H1 (cell line): ENCODE measurements at regions not wholly inside any gene's neighbourhood (a gene's known extent, or its start where the extent isn't known, plus 50 kb on each side); places are given as distances from the start of the nearest gene placed in this dataset.

ENCODE experiments used
- ATF3 ChIP-seq: IDR thresholded peaks from 2 replicates; pipeline ENCODE4 v1.6.1; 2011; ENCODE audit warnings: low read depth, mild to moderate bottlenecking, low read length; ENCODE audit not compliant: insufficient read depth
- EGR1 ChIP-seq: IDR thresholded peaks from 2 replicates; pipeline ENCODE4 v1.6.1; 2011; ENCODE audit warnings: low read depth, low read length, borderline replicate concordance
- SP4 ChIP-seq: IDR thresholded peaks from 2 replicates; pipeline ENCODE4 v1.6.1; 2012; ENCODE audit warnings: low read length, inconsistent platforms
- TF ChIP-seq, protein P1 (sequence below): IDR thresholded peaks from 2 replicates; pipeline ENCODE4 v1.6.1; 2012; ENCODE audit warnings: low read length, inconsistent platforms

DNA sequence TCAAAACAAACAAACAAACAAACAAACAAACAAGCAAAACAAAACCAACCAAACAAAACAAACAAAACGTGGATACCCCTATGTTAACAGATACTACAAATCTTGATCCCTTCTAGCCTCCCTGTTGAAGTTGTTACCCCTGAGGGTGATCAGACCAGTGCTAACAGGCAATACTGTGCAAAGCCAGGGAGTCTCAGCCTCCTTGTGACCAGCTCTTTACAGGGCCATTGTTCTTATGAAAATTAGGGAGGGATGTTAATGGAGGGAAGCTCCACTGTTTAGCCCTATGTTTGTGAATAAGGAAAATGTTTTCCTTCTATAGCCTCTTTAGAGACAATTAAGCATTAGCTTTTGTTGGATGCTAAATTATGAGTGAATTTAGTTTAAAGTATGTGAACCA lies 1072.1 kb upstream of the WWC1 start:
- no peak for TF ChIP-seq SP4
- no peak for TF ChIP-seq EGR1
- TF ChIP-seq, protein P1, sequence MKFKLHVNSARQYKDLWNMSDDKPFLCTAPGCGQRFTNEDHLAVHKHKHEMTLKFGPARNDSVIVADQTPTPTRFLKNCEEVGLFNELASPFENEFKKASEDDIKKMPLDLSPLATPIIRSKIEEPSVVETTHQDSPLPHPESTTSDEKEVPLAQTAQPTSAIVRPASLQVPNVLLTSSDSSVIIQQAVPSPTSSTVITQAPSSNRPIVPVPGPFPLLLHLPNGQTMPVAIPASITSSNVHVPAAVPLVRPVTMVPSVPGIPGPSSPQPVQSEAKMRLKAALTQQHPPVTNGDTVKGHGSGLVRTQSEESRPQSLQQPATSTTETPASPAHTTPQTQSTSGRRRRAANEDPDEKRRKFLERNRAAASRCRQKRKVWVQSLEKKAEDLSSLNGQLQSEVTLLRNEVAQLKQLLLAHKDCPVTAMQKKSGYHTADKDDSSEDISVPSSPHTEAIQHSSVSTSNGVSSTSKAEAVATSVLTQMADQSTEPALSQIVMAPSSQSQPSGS = no peak
- TF ChIP-seq ATF3 = no peak
